Activated CD4-positive, alpha-beta T cell treated with anti-CD3 and anti-CD28 coated beads, Interleukin-2, amount 50 U/mL, for 24 hours (primary cell): ENCODE measurements at regions not wholly inside any gene's neighbourhood (a gene's known extent, or its start where the extent isn't known, plus 50 kb on each side); places are given as distances from the start of the nearest gene placed in this dataset.

ENCODE experiments used
- DNase-seq, 2 donors: peaks; one replicate each; pipeline ENCODE4 v3.0.0-alpha.2; 2020; ENCODE audit warnings: low read depth in 1 of 2, low spot score in 1 of 2

- no peak for DNase-seq
Observed at GRCh38 chr17:77409282-77410161, 268.8 kb downstream of the SEC14L1 start.

GRCh38 chr17:77410470-77410869, 269.7 kb downstream of the SEC14L1 start:
- no peak for DNase-seq

DNA sequence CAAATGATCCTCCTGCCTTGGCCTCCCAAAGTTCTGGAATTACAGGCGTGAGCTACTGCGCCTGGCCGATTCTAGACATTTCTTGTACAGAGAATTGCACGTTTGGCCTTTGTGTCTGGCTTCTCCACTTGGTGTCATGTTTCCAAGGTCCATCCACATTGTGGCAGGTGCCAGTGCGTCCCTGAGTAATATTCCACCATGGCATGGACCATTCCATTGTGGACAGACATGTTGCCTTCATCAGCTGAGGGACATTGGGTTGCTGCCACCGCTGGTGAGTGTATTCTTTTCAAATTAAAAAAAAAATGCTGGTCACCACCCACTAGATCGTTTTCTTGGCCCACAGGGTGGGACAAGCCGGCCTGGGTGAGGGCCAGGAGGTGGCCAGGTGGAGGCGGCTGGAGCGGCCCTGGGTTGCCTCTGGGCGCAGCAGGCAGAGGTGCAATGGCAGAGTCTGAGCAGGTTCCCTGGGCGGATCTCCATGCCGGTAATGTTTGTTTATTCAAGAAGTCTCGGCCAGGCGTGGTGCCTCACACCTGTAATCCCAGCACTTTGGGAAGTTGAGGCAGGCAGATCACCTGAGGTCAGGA, 274.1 kb downstream of the SEC14L1 start:
- DNase-seq = no peak

GRCh38 chr17:77416105-77416713, 275.4 kb downstream of the SEC14L1 start:
- DNase-seq = no peak

- no peak for DNase-seq
Observed at GRCh38 chr17:77417575-77417974, 276.8 kb downstream of the SEC14L1 start.

- DNase-seq = no peak
Observed at GRCh38 chr17:77418609-77419008, 277.8 kb downstream of the SEC14L1 start.

DNA sequence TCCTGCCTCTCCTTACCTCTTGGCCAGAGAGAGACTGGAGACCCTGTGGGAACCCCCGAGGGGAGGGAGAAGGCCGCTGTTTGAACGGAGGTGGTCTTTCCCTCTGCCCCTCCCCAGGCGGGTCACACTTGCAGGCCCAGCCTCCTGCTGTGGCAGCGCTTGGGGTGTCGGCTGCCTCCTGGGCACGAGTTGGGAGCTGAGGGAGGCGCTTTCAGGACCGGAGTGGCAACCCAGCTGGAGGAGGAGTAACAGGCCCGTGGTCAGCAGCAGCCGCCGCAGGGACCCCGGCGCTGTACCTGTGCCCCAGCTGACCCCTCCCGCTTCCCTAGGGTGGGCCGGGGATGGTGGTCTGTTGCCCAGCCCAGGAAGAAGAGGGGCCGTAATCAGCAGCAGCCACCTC, 278.3 kb downstream of the SEC14L1 start:
- no peak for DNase-seq

DNA sequence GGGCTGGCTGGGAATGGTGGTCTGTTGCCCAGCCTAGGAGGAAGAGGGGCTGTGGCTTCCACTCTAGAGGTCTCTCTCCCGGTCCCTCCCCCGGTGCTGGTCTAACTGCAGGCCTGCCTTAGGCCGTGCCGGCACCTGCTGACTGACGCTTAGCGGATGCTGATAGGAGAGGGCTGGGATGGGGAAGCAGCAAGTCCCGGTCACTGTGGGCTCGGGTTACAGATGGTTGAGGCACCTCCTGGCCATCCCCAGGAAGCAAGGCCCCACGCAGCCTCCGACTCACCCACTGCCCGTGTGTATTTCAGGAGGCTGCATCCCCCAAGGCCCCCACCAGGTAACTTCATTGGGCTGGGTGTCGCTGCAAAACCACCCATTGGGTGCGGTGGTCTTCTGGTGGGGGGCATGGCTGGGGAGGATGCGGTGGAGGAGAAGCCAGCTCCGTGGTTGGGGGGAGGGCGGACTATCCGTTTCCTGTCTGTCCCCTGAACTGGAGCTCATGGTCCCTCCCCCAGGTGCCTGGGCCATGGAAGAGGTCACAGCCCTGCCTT, 278.9 kb downstream of the SEC14L1 start:
- DNase-seq = no peak

DNA sequence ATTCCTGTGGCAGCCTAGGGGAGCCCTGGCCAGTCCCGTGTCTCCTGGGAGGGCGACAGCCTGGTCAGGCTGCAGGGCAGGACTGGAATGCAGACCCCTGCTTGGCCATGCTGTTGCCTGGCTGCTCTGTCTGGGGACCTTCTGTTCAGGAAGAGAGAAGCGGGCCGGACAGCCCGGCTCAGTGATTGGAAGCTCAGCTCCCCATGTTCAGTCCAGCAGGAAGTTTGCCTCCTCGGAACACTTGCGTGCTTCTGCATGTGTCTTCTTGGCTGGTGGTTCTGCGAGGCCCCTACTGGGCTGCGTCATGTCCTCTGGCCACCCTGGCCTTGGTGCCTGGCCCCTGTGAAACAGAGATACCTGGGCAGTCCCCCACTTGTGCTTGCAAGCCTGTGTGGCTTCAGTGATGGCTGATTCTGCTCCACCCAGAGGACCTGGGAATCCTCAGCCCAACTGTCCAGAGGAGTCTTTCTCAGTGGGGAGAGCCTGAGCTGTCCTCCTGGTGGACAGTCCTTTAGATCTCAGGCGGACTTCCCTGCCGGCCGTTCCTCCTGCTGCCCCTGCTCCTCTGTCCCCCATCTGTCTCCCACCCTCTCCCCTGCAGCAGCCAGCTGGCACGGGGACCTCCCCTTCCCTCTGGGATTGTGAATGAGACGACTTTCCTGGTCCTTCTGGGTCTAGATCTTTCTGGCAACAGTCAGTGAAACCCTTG, 279.5 kb downstream of the SEC14L1 start:
- DNase-seq = no peak

DNA sequence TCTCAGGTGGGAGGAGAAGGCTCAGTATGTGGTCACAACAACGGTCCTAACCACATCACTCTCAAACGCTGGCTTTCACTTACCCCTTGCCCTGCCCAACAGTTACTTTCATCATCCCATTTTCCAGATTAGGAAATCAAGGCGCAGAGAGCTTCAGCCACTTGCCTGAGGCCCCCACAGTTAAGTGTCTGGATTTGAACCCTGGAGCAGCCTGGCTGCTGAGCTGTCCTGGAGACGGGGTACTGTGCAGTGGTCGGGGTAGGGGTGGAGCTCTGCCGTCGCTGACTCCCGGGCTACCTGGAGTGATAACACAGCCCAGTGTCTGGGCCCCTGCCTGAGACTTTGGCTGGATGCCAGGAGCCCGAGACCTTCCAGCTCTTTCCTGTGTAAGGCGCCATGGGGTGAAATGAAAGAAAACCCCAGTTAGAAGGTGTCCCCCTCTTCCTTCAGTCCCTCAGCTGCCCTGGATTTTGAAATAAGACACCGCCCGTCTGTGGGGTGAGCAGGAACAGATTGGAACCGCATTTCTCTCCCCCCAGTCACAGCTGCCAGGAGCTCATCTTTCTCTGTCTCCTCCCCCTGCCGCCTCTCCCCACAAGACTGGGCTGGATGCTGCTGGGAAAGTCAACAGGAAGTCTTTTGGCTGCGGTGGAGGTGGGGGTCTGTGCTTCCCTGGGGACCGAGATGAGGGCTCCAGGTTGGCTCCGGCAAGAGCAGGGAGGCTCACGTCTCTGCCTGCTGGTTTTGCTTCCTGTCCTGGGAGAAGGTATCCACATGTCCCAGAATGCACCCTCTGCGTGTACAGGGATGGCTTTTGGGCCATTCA, 280.2 kb downstream of the SEC14L1 start:
- DNase-seq = no peak

DNA sequence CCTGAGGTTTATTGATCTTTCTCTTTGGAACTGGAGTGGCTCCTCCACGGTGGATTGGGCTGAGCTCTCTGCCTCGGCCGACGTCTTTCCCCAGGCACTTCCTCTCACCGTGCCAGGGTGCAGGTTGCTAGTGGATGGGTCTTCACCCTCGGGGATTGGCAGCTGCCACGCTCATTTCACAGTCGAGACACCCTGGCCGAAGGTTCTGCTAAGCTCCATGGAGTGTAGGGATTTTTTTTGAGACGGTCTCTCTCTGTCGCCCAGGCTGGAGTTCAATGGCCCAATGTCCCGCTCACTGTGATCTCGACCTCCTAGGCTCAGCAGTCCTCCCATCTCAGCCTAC, 280.8 kb downstream of the SEC14L1 start:
- no peak for DNase-seq

GRCh38 chr17:77422104-77422747, 281.5 kb downstream of the SEC14L1 start:
- DNase-seq = no peak

DNA sequence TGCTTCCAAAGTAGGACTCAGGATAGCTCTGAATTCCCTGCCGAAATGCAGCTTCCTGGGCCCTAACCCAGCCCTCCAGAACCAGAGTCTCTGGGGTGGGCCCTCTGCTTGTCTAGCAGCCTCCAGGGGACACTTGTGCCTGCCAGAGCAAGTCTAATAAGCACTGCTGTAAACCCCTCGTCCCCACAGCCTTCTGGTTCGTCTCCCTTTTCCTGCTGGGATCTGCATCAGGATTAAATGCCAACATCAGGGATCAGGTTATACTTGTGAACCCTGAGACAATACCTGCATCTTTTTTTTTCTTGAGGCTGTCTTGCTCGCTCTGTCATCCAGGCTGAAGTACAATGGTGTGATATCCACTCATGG, 282.0 kb downstream of the SEC14L1 start:
- DNase-seq = no peak

- DNase-seq = no peak
Observed at GRCh38 chr17:77423589-77424451, 283.1 kb downstream of the SEC14L1 start.

GRCh38 chr17:77424585-77425344, 284.0 kb downstream of the SEC14L1 start:
- no peak for DNase-seq

GRCh38 chr17:77425348-77425747, 284.6 kb downstream of the SEC14L1 start:
- DNase-seq = no peak

GRCh38 chr17:77425791-77426641, 285.2 kb downstream of the SEC14L1 start:
- no peak for DNase-seq
